Neural cell (in vitro differentiated cells): ENCODE measurements at regions not wholly inside any gene's neighbourhood (a gene's known extent, or its start where the extent isn't known, plus 50 kb on each side); places are given as distances from the start of the nearest gene placed in this dataset.

Source experiments
- H2AFZ ChIP-seq: fragments of 200-600, 300-800 bp; sonication (generic), shearing (Covaris generic); 2 replicates; pipeline ENCODE4 v1.6.0; 2014; ENCODE audit warnings: low read depth, mild to moderate bottlenecking, antibody characterized with exemption, low read length, moderate library complexity
- H3F3A ChIP-seq: fragments of 200-600 bp; shearing (Covaris generic); 2 replicates; pipeline ENCODE4 v1.6.1; 2016; ENCODE audit warnings: mild to moderate bottlenecking, moderate library complexity, mixed read lengths, antibody characterized with exemption, low read length; ENCODE audit not compliant: insufficient read depth, poor library complexity, severe bottlenecking
- H3K27ac ChIP-seq: fragments of 200-600, 300-800 bp; sonication (generic), shearing (Covaris generic); 2 replicates; pipeline ENCODE4 v1.5.1; 2014; ENCODE audit warnings: mild to moderate bottlenecking, low read length, moderate library complexity
- H3K27me3 ChIP-seq: fragments of 300-800, 200-600 bp; sonication (generic), shearing (Covaris generic); 2 replicates; pipeline ENCODE4 v1.6.0; 2014; ENCODE audit warnings: mild to moderate bottlenecking, low read depth, low read length, moderate library complexity; ENCODE audit not compliant: insufficient read depth
- H3K36me3 ChIP-seq: fragments of 300-800, 200-600 bp; sonication (generic), shearing (Covaris generic); 2 replicates; pipeline ENCODE4 v1.5.1; 2014; ENCODE audit warnings: mild to moderate bottlenecking, antibody characterized with exemption, low read length, moderate library complexity; ENCODE audit not compliant: insufficient read depth
- H3K4me2 ChIP-seq: fragments of 300-800, 200-600 bp; sonication (generic), shearing (Covaris generic); 2 replicates; pipeline ENCODE4 v1.6.0; 2014; ENCODE audit warnings: mild to moderate bottlenecking, low read length
- H3K4me3 ChIP-seq: fragments of 300-800, 200-600 bp; sonication (generic), shearing (Covaris generic); 2 replicates; pipeline ENCODE4 v1.5.1; 2014; ENCODE audit warnings: mild to moderate bottlenecking, low read length, moderate library complexity
- H3K79me2 ChIP-seq: fragments of 200-600 bp; shearing (Covaris generic); replicated peaks from 2 replicates; pipeline ENCODE4 v1.6.0; 2014; ENCODE audit warnings: mild to moderate bottlenecking, low read length, moderate library complexity; ENCODE audit not compliant: insufficient read depth
- H3K9ac ChIP-seq: fragments of 300-800, 200-600 bp; sonication (generic), shearing (Covaris generic); 2 replicates; pipeline ENCODE4 v1.6.1; 2016; ENCODE audit warnings: mild to moderate bottlenecking, low read length, mixed read lengths
- H3K9me2 ChIP-seq: fragments of 200-600 bp; shearing (Covaris generic); 2 replicates; pipeline ENCODE4 v1.6.1; 2016; ENCODE audit warnings: mild to moderate bottlenecking, low read length, mixed read lengths; ENCODE audit not compliant: insufficient read depth
- H3K9me3 ChIP-seq: fragments of 200-600, 300-800 bp; sonication (generic), shearing (Covaris generic); 2 replicates; pipeline ENCODE4 v1.6.1; 2016; ENCODE audit warnings: mild to moderate bottlenecking, mixed run types, low read length, moderate library complexity, mixed read lengths
- H4K20me1 ChIP-seq: fragments of 200-600 bp; shearing (Covaris generic); 2 replicates; pipeline ENCODE4 v1.6.1; 2016; ENCODE audit warnings: mild to moderate bottlenecking, mixed run types; ENCODE audit not compliant: insufficient read depth
- CTCF ChIP-seq: fragments of 450-650 bp; IDR thresholded peaks from 2 replicates; pipeline ENCODE4 v1.5.1; 2014; ENCODE audit warnings: antibody characterized with exemption, mild to moderate bottlenecking, moderate library complexity; ENCODE audit not compliant: poor library complexity, severe bottlenecking
- EP300 ChIP-seq: fragments of 450-650 bp; conservative IDR thresholded peaks from 2 replicates; pipeline ENCODE4 v1.6.1; 2014; ENCODE audit warnings: antibody characterized with exemption, mild to moderate bottlenecking, moderate library complexity; ENCODE audit not compliant: poor library complexity, severe bottlenecking
- EZH2 ChIP-seq: fragments of 200-600, 300-800 bp; shearing (Covaris generic), sonication (generic); IDR thresholded peaks from 2 replicates; pipeline ENCODE4 v1.6.1; 2014; ENCODE audit warnings: antibody characterized with exemption, low read length, borderline replicate concordance, mild to moderate bottlenecking; ENCODE audit not compliant: insufficient read depth, poor library complexity, severe bottlenecking
- MXI1 ChIP-seq: fragments of 450-650 bp; conservative IDR thresholded peaks from 2 replicates; pipeline ENCODE4 v1.6.1; 2014; ENCODE audit warnings: antibody characterized with exemption, mild to moderate bottlenecking; ENCODE audit not compliant: poor library complexity, severe bottlenecking
- POLR2AphosphoS5 ChIP-seq: IDR thresholded peaks from 2 replicates; pipeline ENCODE4 v1.6.1; 2012
- RAD21 ChIP-seq: fragments of 450-650 bp; conservative IDR thresholded peaks from 2 replicates; pipeline ENCODE4 v1.6.1; 2014; ENCODE audit warnings: antibody characterized with exemption, mild to moderate bottlenecking, moderate library complexity
- REST ChIP-seq: IDR thresholded peaks from 2 replicates; pipeline ENCODE4 v1.6.1; 2012; ENCODE audit warnings: borderline replicate concordance
- SMC3 ChIP-seq: fragments of 450-650 bp; conservative IDR thresholded peaks from 2 replicates; pipeline ENCODE4 v1.6.1; 2014; ENCODE audit warnings: antibody characterized with exemption, mild to moderate bottlenecking, moderate library complexity; ENCODE audit not compliant: poor library complexity
- TAF1 ChIP-seq: IDR thresholded peaks from 2 replicates; pipeline ENCODE4 v1.6.1; 2012; ENCODE audit warnings: low read depth

DNA sequence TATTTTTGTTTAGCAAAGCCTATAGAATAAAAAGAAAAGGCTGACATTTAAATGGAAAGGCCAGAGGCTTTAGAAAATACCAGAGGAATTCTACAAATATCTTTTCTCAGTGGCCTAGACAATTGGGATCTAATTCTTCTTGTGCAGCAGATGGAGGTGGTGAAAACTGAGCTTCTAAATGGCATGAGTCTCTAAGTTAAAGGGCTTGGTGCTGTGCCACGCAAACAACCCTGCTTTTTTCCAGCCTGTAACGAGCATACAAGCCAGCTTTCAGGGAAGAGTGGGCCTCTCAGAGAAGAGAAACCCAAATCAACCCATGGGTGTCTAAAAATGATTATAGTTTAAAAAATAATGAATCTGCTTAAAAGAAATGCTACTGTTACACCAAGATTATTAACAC is 237.9 kb upstream of the NAV3 start:
- no peaks in the 10 kb centered on the region for H3K79me2 ChIP-seq
- no peak overlapping the region for H3K9ac ChIP-seq
- H3K4me3 ChIP-seq: no peak overlapping the region
- H3K36me3 ChIP-seq: no peaks in the 10 kb centered on the region
- no peak overlapping the region for H3K27ac ChIP-seq
- no peaks in the 10 kb centered on the region for H3K27me3 ChIP-seq
- no peaks in the 10 kb centered on the region for H3K9me3 ChIP-seq
- no peaks in the 10 kb centered on the region for H3F3A ChIP-seq
- H4K20me1 ChIP-seq: no peaks in the 10 kb centered on the region
- TF ChIP-seq RAD21: no peak
- no peak for TF ChIP-seq SMC3
- TF ChIP-seq MXI1: no peak
- no peak for TF ChIP-seq POLR2AphosphoS5
- no peak for TF ChIP-seq EZH2
- TF ChIP-seq EP300: no peak
- TF ChIP-seq CTCF: no peak
- no peak for TF ChIP-seq REST
- TF ChIP-seq TAF1: no peak
- no peak overlapping the region for H2AFZ ChIP-seq
- H3K4me2 ChIP-seq: no peak overlapping the region
- no peaks in the 10 kb centered on the region for H3K9me2 ChIP-seq

GRCh38 chr12:77591959-77592743 is 238.5 kb upstream of the NAV3 start:
- Histone ChIP-seq H3K9me2 (no peaks in the 10 kb centered on the region), H3K27me3 (no peaks in the 10 kb centered on the region), H3K79me2 (no peaks in the 10 kb centered on the region), H3K36me3 (no peaks in the 10 kb centered on the region), H3K9me3 (no peaks in the 10 kb centered on the region), H3K4me3 (no peak overlapping the region), H3K27ac (no peak overlapping the region), H3F3A (no peaks in the 10 kb centered on the region), H2AFZ (no peak overlapping the region), H3K9ac (no peak overlapping the region), H4K20me1 (no peaks in the 10 kb centered on the region), H3K4me2 (no peak overlapping the region)
- no peak for TF ChIP-seq EZH2
- no peak for TF ChIP-seq POLR2AphosphoS5
- TF ChIP-seq RAD21: no peak
- TF ChIP-seq EP300: no peak
- TF ChIP-seq SMC3: no peak
- TF ChIP-seq MXI1: no peak
